Nucleus accumbens (tissue), 56 donors: ENCODE measurements at regions not wholly inside any gene's neighbourhood (a gene's known extent, or its start where the extent isn't known, plus 50 kb on each side); places are given as distances from the start of the nearest gene placed in this dataset.

Experiments used
- DNase-seq, 56 donors: peaks; one replicate each; lab custom pipeline; 2025; lab: John Stamatoyannopoulos, UW

- no peak for DNase-seq
Observed at GRCh38 chr20:54716174-54716747, 240.9 kb downstream of the DOK5 start.

GRCh38 chr20:54714817-54715216, 239.4 kb downstream of the DOK5 start:
- DNase-seq: no peak

- no peak for DNase-seq
Observed at GRCh38 chr20:54713727-54714126, 238.3 kb downstream of the DOK5 start.

GRCh38 chr20:54711071-54711470, 235.7 kb downstream of the DOK5 start:
- no peak for DNase-seq

- DNase-seq: no peak
Observed at GRCh38 chr20:54710341-54710740, 234.9 kb downstream of the DOK5 start.

GRCh38 chr20:54708229-54708628, 232.8 kb downstream of the DOK5 start:
- DNase-seq: no peak

GRCh38 chr20:54707801-54708200, 232.4 kb downstream of the DOK5 start:
- no peak for DNase-seq

- no peak for DNase-seq
Observed at GRCh38 chr20:54706581-54706980, 231.2 kb downstream of the DOK5 start.

- DNase-seq: no peak
Observed at GRCh38 chr20:54704032-54704635, 228.7 kb downstream of the DOK5 start.
